Eye (tissue), 1 donor: ENCODE measurements at regions not wholly inside any gene's neighbourhood (a gene's known extent, or its start where the extent isn't known, plus 50 kb on each side); places are given as distances from the start of the nearest gene placed in this dataset.
"Not testable (repeated sequence)": the region's sequence is repeated elsewhere in the genome, so short reads cannot be mapped to it uniquely, and the experiment has no call there.

ENCODE experiments used
- DNase-seq: peaks from one replicate; pipeline ENCODE4 v3.0.0-alpha.2; 2015

DNA sequence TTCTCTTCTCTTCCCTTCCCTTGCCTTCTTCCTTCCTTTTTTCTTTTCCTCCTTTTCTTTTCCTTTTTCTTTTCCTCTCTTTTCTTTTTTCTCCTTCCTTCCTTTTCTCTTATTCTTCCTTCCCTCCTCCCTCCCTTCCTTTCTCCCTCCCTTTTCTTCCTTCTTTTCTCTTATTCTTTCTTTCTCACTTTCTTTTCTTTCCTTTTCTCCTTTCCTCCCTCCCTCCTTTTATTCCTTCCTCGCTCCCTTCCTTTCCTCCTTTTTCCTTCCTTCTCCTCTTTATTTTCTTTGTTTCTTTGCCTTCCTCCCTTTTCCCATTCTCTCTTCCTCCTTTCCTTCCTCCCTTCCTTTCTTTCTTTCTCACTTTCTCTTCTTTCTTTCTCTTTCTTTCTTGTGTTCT, 146.1 kb downstream of the ZNF92 start:
- not testable (repeated sequence) for DNase-seq

GRCh38 chr7:65545465-65546161, 172.0 kb downstream of the ZNF92 start:
- DNase-seq, result not testable (repeated sequence)

DNA sequence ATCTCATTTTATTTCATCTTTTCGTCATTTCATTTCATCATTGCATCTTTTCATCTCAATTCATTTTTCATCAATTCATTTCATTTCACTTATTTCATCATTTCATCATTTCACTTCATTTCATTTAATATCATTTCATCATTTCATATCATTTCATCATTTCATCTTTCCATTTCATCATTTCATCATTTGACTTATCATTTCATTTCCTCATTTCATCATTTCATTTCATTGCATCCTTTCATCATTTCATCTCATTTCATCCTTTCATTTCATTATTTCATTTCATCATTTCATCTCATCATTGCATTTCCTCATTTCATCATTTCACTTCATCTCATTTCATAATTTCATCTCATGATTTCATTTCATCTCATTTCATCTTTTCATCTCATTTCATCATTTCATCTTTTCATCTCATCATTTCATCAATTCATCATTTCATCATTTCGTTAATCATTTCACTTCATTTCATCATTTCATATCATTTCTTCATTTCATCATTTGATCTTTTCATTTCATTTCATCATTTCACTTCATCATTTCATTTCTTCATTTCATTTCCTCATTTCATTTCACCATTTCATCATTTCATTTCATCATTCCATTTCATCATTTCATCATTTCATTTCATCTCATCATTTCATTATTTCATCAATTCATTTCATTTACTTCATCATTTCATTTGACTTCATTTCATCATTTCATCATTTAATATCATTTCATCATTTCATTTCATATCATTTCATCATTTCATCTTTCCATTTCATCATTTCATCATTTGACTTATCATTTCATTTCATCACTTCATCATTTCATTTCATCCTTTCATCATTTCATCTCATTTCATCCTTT, 176.2 kb downstream of the ZNF92 start:
- DNase-seq, result not testable (repeated sequence)

GRCh38 chr7:65550444-65550809, 176.8 kb downstream of the ZNF92 start:
- DNase-seq, result not testable (repeated sequence)

GRCh38 chr7:65551042-65551441, 177.4 kb downstream of the ZNF92 start:
- DNase-seq, result not testable (repeated sequence)

GRCh38 chr7:65554553-65555476, 181.2 kb downstream of the ZNF92 start:
- DNase-seq, result not testable (repeated sequence)

DNA sequence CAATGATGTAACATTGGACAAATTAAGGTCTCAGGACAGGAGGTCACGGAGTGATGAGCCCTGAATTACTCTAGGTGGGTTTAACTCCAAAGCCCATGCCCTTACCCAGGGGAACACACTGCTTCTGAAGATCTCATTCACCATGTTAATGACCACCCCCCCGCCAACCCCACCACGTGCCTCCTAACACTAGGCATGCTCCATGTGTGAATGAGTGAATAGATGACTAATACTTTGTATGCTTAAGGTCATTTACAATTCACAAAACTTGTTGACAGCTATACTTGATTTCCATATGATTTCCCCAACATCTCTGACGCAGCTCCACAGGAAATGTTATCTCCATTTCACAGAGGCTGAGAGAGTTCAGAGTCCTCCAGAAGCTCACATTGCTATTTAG, 184.9 kb downstream of the ZNF92 start:
- DNase-seq, result peak; percentile 0

GRCh38 chr7:65561786-65562372, 188.2 kb downstream of the ZNF92 start:
- not testable (repeated sequence) for DNase-seq

GRCh38 chr7:65562522-65562921, 188.9 kb downstream of the ZNF92 start:
- DNase-seq, result not testable (repeated sequence)

- not testable (repeated sequence) for DNase-seq
Observed at GRCh38 chr7:65563333-65563732, 189.7 kb downstream of the ZNF92 start.

GRCh38 chr7:65568226-65568625, 194.6 kb downstream of the ZNF92 start:
- DNase-seq, result not testable (repeated sequence)

- DNase-seq, result not testable (repeated sequence)
Observed at GRCh38 chr7:65570990-65571389, 197.3 kb downstream of the ZNF92 start.

- DNase-seq, result peak; percentile 39
Observed at GRCh38 chr7:65572581-65572980, 198.9 kb downstream of the ZNF92 start.

- not testable (repeated sequence) for DNase-seq
Observed at GRCh38 chr7:65576370-65576769, 202.7 kb downstream of the ZNF92 start.

GRCh38 chr7:65582518-65583119, 209.0 kb downstream of the ZNF92 start:
- DNase-seq, result not testable (repeated sequence)

- not testable (repeated sequence) for DNase-seq
Observed at GRCh38 chr7:65602495-65602894, 228.8 kb downstream of the ZNF92 start.

GRCh38 chr7:65609131-65609530, 235.5 kb downstream of the ZNF92 start:
- no peak for DNase-seq

GRCh38 chr7:65613644-65614289, 240.1 kb downstream of the ZNF92 start:
- DNase-seq, result not testable (repeated sequence)

GRCh38 chr7:65616111-65616510, 242.5 kb downstream of the ZNF92 start:
- not testable (repeated sequence) for DNase-seq

GRCh38 chr7:65620216-65620615, 246.6 kb downstream of the ZNF92 start:
- DNase-seq, result not testable (repeated sequence)

DNA sequence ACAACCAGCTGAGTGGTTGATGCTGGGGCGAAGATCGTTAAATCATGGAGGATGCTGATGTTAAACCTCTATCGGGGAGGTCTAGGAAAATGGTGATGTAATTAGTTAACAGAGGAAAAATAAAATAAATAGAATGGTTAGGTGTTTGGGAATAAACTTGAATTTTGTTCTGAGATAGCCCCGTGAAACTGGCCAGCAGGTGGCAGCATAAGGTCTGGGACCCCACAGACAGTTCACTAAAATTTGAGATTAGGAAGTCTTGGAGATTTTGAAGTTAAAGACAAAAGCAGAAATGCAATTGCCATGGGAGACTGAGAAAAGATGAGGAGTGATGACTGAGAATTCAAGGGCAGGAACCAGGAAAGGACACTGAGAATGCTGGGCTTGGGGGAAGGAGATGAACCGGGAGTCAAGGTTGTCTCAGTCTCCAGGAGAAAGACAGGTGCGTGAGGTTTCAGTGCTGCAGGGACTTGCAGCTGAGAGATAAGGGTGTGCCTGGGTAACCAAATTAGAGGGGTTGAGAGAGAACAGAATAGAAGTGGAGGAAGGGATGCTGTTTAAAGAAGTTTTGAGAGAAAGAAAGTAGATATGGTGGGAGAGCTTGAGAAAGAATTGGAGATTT, 248.0 kb downstream of the ZNF92 start:
- peak; percentile 25 for DNase-seq
